Activated B cell treated with CpG ODN at 0.5 μM for 24 hours (primary cell): ENCODE measurements at regions not wholly inside any gene's neighbourhood (a gene's known extent, or its start where the extent isn't known, plus 50 kb on each side); places are given as distances from the start of the nearest gene placed in this dataset.
"Not testable (repeated sequence)": the region's sequence is repeated elsewhere in the genome, so short reads cannot be mapped to it uniquely, and the experiment has no call there.

Experiments used
- ATAC-seq: fragments of 200-7000 bp; cut with Tn5 transposase; one replicate; pipeline ENCODE4 v1.10.0; 2021; ENCODE audit warnings: low read depth, mild to moderate bottlenecking, moderate library complexity
- CTCF ChIA-PET: fragments of 350-600 bp; sonication (Branson Sonifier 250); formaldehyde crosslinking; loops from one replicate; lab custom pipeline; 2021; ENCODE audit warnings: antibody characterized with exemption; lab: Charles Lee
- POLR2A ChIA-PET: fragments of 350-600 bp; sonication (Branson Sonifier 250); formaldehyde crosslinking; loops from one replicate; lab custom pipeline; 2021; ENCODE audit warnings: antibody characterized with exemption; lab: Charles Lee
- DNase-seq: peaks from one replicate; pipeline ENCODE4 v3.0.0; 2022
- H3K27ac Mint-ChIP-seq: one replicate; pipeline ENCODE4 v1.8.0; 2020; ENCODE audit warnings: mixed read lengths
- H3K27me3 Mint-ChIP-seq: one replicate; pipeline ENCODE4 v1.8.0; 2021; ENCODE audit warnings: mixed read lengths
- H3K36me3 Mint-ChIP-seq: one replicate; pipeline ENCODE4 v1.8.0; 2021; ENCODE audit warnings: low read depth, mixed read lengths
- H3K4me1 Mint-ChIP-seq: one replicate; pipeline ENCODE4 v1.8.0; 2021; ENCODE audit warnings: mixed read lengths
- H3K4me3 Mint-ChIP-seq: one replicate; pipeline ENCODE4 v1.8.0; 2020; ENCODE audit warnings: mild to moderate bottlenecking, mixed read lengths
- H3K9me3 Mint-ChIP-seq: one replicate; pipeline ENCODE4 v1.8.0; 2020; ENCODE audit warnings: mixed read lengths
- CTCF ChIP-seq: fragments of 200-600 bp; IDR thresholded peaks from one replicate; pipeline ENCODE4 v1.8.0; 2022; ENCODE audit warnings: antibody characterized with exemption, mild to moderate bottlenecking
- intact Hi-C: fragments of 100-400 bp; cut with micrococcal nuclease; formaldehyde crosslinking; loops from one replicate; pipeline ENCODE4 v1.15.1; 2024

GRCh38 chr4:131883181-131883580, 1265.9 kb upstream of the PCDH10 start:
- DNase-seq, H3K9me3 Mint-ChIP-seq, ATAC-seq, H3K27ac Mint-ChIP-seq, H3K4me1 Mint-ChIP-seq, CTCF ChIA-PET, H3K36me3 Mint-ChIP-seq, intact Hi-C loops, H3K4me3 Mint-ChIP-seq, H3K27me3 Mint-ChIP-seq, POLR2A ChIA-PET: not testable (repeated sequence)

- H3K9me3 Mint-ChIP-seq, POLR2A ChIA-PET, ATAC-seq, H3K27me3 Mint-ChIP-seq, intact Hi-C loops, H3K4me1 Mint-ChIP-seq, DNase-seq, H3K4me3 Mint-ChIP-seq, H3K36me3 Mint-ChIP-seq, CTCF ChIA-PET, H3K27ac Mint-ChIP-seq: not testable (repeated sequence)
These were observed 1223.4 kb upstream of the PCDH10 start for GRCh38 chr4:131925662-131926061.

- intact Hi-C loops, H3K27ac Mint-ChIP-seq, DNase-seq, H3K4me3 Mint-ChIP-seq, H3K4me1 Mint-ChIP-seq, H3K27me3 Mint-ChIP-seq, H3K36me3 Mint-ChIP-seq, POLR2A ChIA-PET, ATAC-seq, CTCF ChIA-PET, H3K9me3 Mint-ChIP-seq: not testable (repeated sequence)
These were observed 1181.4 kb upstream of the PCDH10 start for GRCh38 chr4:131967646-131968045.

GRCh38 chr4:131974730-131975129, 1174.4 kb upstream of the PCDH10 start:
- intact Hi-C loops = no loop called here
- ChIA-PET POLR2A (no interaction called here), CTCF (no interaction called here)
- no peak for ATAC-seq
- Mint-ChIP-seq H3K27ac (no peak overlapping the region), H3K4me1 (no peaks in the 10 kb centered on the region), H3K36me3 (no peaks in the 10 kb centered on the region), H3K27me3 (no peaks in the 10 kb centered on the region), H3K9me3 (peaks cover 15% of the 10 kb centered on the region), H3K4me3 (no peak overlapping the region)
- no peak for DNase-seq
- TF ChIP-seq CTCF = no peak

- ATAC-seq, intact Hi-C loops, H3K27ac Mint-ChIP-seq, H3K36me3 Mint-ChIP-seq, DNase-seq, CTCF ChIA-PET, H3K4me1 Mint-ChIP-seq, H3K27me3 Mint-ChIP-seq, POLR2A ChIA-PET: not testable (repeated sequence)
- peak overlapping the region; percentile 57 for H3K4me3 Mint-ChIP-seq
- peaks cover 16% of the 10 kb centered on the region for H3K9me3 Mint-ChIP-seq
These were observed 1173.6 kb upstream of the PCDH10 start for GRCh38 chr4:131975276-131976132.

- intact Hi-C loops, POLR2A ChIA-PET, CTCF ChIA-PET, H3K36me3 Mint-ChIP-seq, H3K4me1 Mint-ChIP-seq, H3K27me3 Mint-ChIP-seq, H3K27ac Mint-ChIP-seq, DNase-seq, ATAC-seq: not testable (repeated sequence)
- peaks cover 19% of the 10 kb centered on the region for H3K9me3 Mint-ChIP-seq
- H3K4me3 Mint-ChIP-seq = peak overlapping the region; percentile 57
These were observed 1172.7 kb upstream of the PCDH10 start for GRCh38 chr4:131976133-131977002.

- no peaks in the 10 kb centered on the region for H3K36me3 Mint-ChIP-seq
- H3K27me3 Mint-ChIP-seq = no peaks in the 10 kb centered on the region
- ChIA-PET POLR2A (no interaction called here), CTCF (no interaction called here)
- DNase-seq = no peak
- ATAC-seq = no peak
- no peak overlapping the region for H3K27ac Mint-ChIP-seq
- no peaks in the 10 kb centered on the region for H3K4me1 Mint-ChIP-seq
- TF ChIP-seq CTCF = no peak
- H3K9me3 Mint-ChIP-seq = peaks cover 20% of the 10 kb centered on the region
- intact Hi-C loops = no loop called here
- H3K4me3 Mint-ChIP-seq = no peak overlapping the region
These were observed 1171.0 kb upstream of the PCDH10 start for GRCh38 chr4:131978120-131978519.
